HK-2 (cell line): ENCODE measurements at regions not wholly inside any gene's neighbourhood (a gene's known extent, or its start where the extent isn't known, plus 50 kb on each side); places are given as distances from the start of the nearest gene placed in this dataset.
A peak's percentile ranks its signal among the peaks of the same experiment; 100 is the strongest.

ENCODE experiments used
- DNase-seq: peaks from one replicate; pipeline ENCODE4 v3.0.0-alpha.2; 2018; ENCODE audit not compliant: unreplicated experiment

DNA sequence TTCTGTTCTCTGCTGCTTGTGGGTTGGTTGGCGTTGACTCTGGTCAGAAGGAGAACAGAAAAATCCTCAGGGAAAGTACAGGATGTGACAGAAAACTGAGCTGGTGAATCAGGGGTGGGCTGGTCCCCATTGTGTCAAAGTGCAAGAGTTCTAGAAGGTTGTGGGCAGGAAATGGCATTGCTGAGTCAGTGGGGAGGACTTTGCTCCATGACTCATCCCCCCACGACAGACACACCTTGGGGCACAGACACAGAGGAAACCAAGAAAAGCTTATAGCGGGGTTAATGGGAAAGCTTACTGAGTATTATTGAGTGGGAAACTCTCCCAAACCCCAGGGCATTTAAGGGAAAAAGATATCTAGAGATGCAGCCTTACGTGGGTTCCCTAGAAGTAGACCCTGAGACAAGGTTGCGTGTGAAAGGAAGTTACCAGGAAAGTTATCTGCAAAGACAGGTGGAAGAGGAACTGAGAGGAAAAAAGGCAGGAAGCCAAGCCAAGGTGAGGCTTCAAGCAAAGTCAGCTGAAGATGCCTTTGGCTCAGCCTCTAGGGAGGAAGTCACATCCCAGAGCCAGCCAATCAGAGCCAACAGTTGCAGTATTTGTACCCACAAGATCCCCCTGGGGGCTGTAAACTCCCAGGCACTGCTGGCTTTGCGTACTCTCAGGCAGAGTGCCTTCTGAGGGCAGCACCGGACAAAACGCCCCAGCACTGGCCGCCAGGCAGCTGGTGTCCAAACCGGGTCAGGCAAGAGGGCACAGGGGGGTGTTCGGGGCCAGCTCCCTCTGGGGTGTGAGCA, 86.4 kb downstream of the FOXL1 start:
- peak; percentile 85 for DNase-seq

DNA sequence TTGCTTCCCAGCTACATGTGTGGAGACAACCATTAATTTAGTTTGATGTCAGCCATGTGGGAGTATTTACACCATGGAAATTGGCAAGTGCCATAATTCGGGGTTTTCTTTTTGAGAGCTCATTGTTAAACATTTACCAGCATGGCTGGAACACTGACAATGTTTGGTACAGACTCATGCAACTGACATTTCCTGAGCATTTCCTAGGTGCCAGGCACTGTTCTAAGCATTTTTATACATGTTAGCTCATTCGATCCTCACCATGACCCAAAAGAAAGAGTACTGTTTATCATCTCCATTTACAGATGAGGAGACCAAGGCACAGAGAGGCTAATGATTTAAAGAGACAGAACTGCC, 86.9 kb downstream of the FOXL1 start:
- no peak for DNase-seq

GRCh38 chr16:86665929-86666328, 87.6 kb downstream of the FOXL1 start:
- no peak for DNase-seq

GRCh38 chr16:86667035-86667434, 88.7 kb downstream of the FOXL1 start:
- no peak for DNase-seq

DNA sequence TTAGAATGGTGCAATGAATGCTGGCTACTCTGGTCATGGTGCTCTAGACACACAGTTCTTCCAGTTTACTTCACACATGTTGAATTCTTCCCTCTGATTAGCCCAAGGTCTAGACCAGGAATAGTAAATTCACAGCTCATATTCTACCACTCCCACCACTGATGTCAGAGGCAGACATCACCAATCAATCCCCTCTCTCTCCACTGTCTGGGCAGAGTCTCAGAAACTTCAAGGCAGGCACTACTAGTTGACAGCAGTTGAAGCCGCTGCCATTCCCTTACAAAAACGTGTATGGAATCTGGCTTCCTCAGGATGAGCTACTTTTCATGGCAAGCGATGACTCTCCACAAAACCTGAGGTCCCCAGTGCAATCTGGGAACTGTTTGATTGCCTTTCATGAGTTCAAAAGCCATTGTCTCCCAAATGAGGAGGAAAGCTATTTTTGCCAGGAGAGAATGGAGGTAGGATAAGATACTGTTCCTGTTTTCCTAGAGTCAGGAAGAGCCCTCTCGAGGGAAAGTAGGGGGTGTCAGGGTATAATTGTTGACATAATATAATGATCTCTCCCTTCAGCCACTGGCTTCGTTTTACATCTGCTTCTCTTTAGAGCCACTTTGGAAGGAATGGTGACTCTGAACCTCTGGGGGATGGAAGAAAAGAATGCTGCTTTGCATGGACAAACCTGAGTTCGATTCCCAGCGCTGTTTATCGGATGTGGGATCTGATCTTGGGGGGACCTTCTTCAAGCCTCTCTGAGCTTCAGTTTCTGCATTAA, 90.0 kb downstream of the FOXL1 start:
- DNase-seq = no peak

DNA sequence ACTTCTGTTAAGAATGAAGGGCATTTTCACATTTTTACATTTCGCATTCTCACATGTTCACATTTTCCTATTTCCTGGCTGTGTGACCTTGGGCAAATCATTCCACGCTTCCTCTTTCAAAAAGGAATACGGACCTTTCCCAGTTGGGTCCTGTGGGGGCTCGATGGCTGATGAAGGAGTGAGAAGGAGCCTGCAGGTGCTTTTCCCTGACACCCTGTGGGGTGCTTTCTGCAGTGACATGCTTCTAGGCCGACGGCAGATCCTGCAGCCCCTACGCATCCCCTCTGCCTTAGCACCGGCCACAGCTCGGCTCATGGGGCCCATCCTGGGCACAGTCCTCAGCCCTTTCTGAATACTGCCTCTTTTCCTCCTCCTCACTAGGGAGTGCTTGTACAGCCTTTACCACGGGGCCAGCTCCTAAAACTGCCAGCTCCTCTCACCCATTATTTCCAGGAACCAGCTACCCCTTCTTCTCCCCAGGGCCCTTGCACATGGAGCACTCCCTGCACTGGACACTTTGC, 91.0 kb downstream of the FOXL1 start:
- no peak for DNase-seq

DNA sequence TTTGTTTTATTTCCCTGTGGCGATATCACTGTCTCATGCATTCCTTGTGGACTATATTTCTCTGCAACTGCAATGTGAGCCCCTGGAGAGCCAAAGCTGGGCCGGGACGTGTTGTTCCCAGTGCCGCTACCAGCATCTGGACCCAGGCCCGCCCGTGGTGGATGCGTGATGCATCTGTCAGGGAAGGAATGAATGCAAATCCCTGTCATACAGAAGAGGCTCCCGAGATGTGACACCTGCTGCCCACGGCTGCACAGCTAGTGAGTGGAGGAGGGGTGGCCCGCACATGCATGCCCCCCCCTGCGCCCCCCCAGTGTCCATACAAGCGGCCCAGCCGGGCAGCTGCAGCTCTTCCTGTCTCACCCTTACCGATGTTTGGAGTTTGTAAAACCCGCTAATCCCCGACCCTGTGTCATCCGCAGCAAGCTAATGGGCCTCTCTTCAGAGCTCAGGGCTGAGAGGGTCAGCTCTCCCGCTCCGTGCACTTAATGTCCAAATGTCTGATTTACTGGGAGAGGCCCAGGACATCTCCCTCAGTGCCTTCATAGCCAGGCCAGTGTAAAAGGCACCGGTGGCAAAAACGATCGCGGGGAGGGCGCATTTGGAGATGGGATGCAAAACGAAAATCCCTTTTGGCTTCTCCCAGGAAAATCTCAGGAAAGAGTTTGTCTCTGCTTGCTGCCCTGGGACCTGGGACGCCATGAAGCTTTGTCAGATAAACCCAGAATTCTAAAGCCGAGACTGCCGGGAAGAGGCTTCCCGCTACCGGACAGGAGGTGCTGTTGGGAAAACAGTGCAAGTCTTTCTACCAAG, 91.8 kb downstream of the FOXL1 start:
- no peak for DNase-seq

DNA sequence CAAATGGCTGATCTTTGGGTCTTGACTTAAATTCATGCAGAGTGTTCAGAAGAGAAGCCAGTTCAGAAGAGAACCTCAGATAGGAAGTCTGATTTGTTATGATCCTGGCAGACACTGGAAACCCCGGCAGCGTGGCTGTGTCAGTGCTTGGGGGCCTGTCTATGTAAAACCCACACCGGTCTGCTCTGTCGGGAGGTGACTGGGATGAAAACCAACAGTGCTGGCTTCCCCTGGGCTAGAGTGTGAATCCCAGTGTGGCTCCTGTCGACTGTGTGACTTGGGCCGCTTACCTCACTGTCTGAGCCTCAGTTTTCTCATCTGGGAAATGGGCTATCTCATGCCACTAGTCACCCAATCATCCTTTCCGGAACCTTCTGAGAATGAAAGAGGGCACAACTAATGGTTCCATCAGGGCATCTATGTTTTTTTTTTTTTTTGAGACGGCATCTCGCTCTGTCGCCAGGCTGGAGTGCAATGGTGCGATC, 92.4 kb downstream of the FOXL1 start:
- no peak for DNase-seq

GRCh38 chr16:86671486-86672178, 93.3 kb downstream of the FOXL1 start:
- DNase-seq = no peak

DNA sequence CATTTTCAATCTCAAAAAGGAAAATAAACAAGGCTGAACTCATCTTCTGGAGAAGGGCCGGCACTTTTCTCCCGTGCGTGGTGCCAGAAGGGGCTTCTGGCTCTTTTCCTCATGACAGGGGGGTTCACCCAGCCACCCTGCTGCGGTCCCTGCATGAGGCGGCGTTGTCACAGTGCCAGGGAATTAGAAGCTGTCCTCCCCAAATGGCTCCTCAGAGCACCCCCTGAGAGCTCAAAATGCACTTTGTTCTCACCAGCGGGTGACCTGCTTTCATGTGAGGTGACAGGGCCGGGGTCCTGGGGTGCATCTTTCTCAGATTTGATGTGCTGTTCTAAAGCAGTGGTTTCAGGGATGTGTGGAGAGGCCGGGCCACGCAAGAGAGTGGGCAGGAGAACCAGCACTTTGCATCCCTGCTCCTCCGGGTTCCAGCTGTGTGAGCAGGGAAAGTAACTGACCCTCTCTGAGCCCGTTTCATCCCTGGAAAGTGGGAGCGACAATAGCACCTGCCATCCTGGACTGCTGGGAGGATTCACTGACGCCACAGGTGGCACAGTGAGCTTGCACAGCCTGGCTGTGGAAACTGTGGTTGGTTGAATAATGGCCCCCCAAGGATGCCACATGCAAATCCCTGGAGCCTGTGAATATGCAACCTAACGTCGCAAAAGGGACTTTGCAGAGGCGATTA, 94.0 kb downstream of the FOXL1 start:
- DNase-seq = no peak

DNA sequence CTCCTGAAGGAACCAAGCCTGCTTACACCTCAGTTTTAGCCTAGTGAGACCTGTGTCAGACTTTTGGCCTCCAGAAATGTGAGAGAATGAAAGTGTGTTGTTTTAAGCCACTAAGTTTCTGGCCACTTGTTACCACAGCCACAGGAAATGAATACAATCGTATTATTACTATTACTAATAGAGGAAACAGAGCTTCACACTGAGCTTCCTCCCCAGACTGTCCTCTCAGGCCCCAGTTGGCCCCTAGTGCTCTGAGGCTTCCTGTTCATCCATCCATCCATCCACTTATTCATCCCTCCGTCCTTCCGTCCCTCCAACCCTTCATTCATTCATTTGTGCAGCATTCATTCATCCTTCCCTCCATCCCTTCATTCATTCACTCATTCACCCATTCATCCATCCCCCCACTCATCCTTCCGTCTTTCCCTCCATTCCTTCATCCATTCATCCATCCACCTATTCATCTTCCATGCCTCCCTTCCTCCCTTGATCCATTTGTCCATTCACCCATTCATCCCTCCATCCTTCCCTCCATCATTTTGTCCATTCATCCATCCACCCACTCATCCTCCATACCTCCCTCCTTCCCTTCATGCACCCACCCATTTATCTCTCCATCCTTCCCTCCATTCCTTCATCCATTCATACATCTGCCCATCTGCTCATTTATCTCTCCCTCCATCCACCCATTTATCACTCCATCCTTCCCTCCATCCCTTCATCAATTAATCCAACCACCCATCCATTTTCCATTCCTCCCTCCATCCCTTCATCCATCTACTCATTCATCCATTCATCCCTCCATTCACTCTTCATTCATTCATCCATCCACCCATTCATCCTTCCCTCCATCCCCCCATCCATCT, 95.0 kb downstream of the FOXL1 start:
- DNase-seq = no peak

GRCh38 chr16:86673956-86674453, 95.7 kb downstream of the FOXL1 start:
- DNase-seq = no peak

GRCh38 chr16:86676254-86676670, 97.9 kb downstream of the FOXL1 start:
- DNase-seq = peak; percentile 41

GRCh38 chr16:86679490-86679889, 101.1 kb downstream of the FOXL1 start:
- DNase-seq = no peak

DNA sequence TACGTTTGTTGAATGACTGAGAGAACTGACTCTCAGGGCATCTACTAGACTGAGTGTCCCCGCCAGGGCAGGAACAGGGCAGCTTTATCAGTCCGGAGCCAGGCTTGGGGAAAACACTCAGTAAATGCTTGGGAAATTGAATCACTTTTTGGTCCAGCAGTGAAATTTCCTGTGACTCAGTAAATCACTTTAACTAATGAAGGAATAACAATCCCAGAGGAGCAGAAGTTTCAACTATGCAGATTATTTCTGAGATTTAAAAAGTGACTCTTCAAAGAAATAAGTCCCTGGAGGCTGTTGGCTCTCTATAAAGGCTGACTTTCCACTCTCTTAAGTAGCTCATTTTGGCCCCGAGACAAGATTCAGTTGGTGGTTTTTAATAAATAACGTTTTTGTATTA, 101.8 kb downstream of the FOXL1 start:
- DNase-seq = no peak

DNA sequence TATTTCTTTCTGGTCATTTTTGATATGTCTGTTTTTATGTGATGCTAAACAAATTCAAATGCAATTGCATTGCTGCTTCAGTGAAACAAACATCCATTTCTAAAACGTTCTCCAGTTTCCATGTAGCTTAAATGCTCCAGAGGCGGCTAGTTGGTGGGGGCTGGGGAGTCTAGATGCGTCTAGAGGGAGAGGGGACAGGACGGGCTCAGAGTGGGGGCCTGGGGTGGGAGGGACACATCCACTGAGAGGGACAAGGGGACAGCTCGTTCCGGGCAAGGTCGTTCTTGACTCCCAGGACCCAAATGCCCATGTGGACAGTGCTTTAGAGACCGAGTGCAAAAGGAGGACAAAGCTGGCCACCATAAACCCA, 102.3 kb downstream of the FOXL1 start:
- no peak for DNase-seq

- DNase-seq = no peak
Observed at GRCh38 chr16:86681031-86681756, 102.8 kb downstream of the FOXL1 start.

DNA sequence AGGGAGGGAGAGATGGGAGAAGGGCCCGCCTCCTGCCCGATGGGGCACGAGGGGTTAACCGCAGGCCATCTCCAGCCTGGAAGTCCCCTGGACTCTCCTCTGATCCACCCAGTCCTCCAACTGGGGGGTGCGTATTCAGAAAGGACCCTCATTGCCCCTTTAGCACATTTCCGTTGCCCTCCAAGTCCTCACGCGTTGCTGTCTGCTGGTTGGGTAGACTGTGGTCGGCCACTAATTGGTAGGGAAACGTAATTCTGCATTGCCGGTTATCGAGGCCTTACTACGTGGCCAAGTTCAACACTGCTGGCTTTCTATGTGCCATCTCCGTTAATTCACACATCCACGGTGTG, 103.4 kb downstream of the FOXL1 start:
- no peak for DNase-seq

DNA sequence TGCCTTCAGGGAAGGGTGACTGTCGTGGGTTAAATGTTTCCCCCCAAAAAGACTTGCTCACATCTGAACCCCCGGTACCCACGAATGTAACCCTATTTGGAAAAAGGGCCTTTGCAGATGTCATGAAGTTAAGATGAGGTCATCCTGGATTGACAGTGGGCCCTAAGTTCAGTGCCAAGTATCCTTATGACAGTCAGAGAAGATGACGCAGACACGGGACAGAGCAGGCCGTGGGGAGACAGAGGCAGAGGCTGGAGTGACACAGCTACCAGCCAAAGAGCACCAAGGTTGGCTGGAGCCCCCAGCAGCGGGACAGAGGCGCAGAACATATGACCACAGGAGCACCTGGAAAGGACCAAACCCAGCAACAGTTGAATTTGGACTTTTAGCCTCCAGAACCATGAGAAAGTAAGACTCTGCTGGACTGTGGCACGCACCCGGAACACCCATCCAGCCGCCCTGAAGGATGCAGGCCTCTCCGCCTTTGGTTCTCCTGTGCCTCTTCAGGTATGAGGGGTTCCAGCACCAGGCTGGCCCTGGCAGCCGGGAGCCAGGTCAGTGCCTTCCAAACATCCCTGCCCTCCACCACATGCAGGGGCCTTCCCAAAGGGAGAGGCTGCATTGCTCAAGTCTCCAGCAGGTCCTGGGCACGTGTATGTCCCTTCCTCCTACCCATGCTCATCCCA, 104.0 kb downstream of the FOXL1 start:
- DNase-seq = no peak
